Sigmoid colon (tissue), 6 donors: ENCODE measurements at regions not wholly inside any gene's neighbourhood (a gene's known extent, or its start where the extent isn't known, plus 50 kb on each side); places are given as distances from the start of the nearest gene placed in this dataset.

Experiments
- DNase-seq: peaks from one replicate; pipeline ENCODE4 v3.0.0-alpha.2; 2019
- H3K27ac ChIP-seq, 4 donors: fragments of 200-600 bp; sonication (generic); one replicate each; pipeline ENCODE4 v1.5.1; 2016 to 2019; ENCODE audit warnings: mild to moderate bottlenecking in 1 of 4
- H3K27me3 ChIP-seq, 3 donors: fragments of 200-600 bp; sonication (generic); one replicate each; pipeline ENCODE4 v1.5.1; 2019; ENCODE audit warnings: mild to moderate bottlenecking in 1 of 3
- H3K36me3 ChIP-seq, 4 donors: fragments of 200-600 bp; sonication (generic); one replicate each; pipeline ENCODE4 v1.5.1; 2016 to 2019
- H3K4me1 ChIP-seq, 4 donors: fragments of 200-600 bp; sonication (generic); one replicate each; pipeline ENCODE4 v1.5.1; 2017 to 2019
- H3K4me3 ChIP-seq, 4 donors: fragments of 200-600 bp; sonication (generic); one replicate each; pipeline ENCODE4 v1.5.1; 2017 to 2019; ENCODE audit warnings: mild to moderate bottlenecking in 2 of 4, moderate library complexity in 1 of 4
- H3K9me3 ChIP-seq, 4 donors: fragments of 200-600 bp in 3 of 4; sonication (generic) in 3 of 4; one replicate each; pipeline versions ENCODE4 v1.5.1 to v1.6.1; 2013 to 2019
- CTCF ChIP-seq, 4 experiments: fragments of 450-650 bp in 3 of 4; fragments of 200-600 bp in 1 of 4; IDR thresholded peaks; one replicate each; pipeline ENCODE4 v1.5.1; 2016 to 2019; ENCODE audit warnings: antibody characterized with exemption in 4 of 4, mild to moderate bottlenecking in 3 of 4, moderate library complexity in 2 of 4
- EP300 ChIP-seq, 4 donors: sonication (generic); formaldehyde crosslinking; IDR thresholded peaks; one replicate each; pipeline ENCODE4 v1.6.1; 2017; ENCODE audit warnings: antibody characterized with exemption in 4 of 4
- POLR2A ChIP-seq, 2 donors: fragments of 450-650 bp; IDR thresholded peaks; one replicate each; pipeline ENCODE4 v1.6.1; 2016; ENCODE audit warnings: antibody characterized with exemption in 2 of 2, mild to moderate bottlenecking in 2 of 2, moderate library complexity in 2 of 2
- POLR2AphosphoS5 ChIP-seq, 4 donors: sonication (generic); formaldehyde crosslinking; IDR thresholded peaks; one replicate each; pipeline ENCODE4 v1.6.1; 2017; ENCODE audit warnings: antibody characterized with exemption in 4 of 4
- WGBS, 2 donors: extraction: QIAGEN DNeasy Blood & Tissue Kit; methylation state at CpG; one replicate each; pipeline ENCODE4 v1.1.7; 2013; 5-methylcytosine and 5-hydroxymethylcytosine counted together
- intact Hi-C: fragments of 100-400 bp; cut with DNase I; formaldehyde crosslinking; loops from one replicate; pipeline ENCODE4 v1.15.1; 2023
- donor health status: healthy with polysubstance abuse.
- donor health status: healthy.

GRCh38 chr2:149814901-149815300 is 227.3 kb upstream of the MMADHC start:
- 62 to 86% methylated on average over 3 of the region's 3 CpGs for WGBS, 2 donors

GRCh38 chr2:149814049-149814448 is 226.5 kb upstream of the MMADHC start:
- Histone ChIP-seq H3K4me1 (peaks cover 0 to 10% (median 4%) of the 10 kb centered on the region in 4 donors), H3K27ac (no peak overlapping the region), H3K27me3 (no peaks in the 10 kb centered on the region), H3K4me3 (no peak overlapping the region), H3K36me3 (no peaks in the 10 kb centered on the region), H3K9me3 (no peaks in the 10 kb centered on the region)
- intact Hi-C loops = no loop called here
- TF ChIP-seq POLR2A (IDR thresholded peaks at IDR 0.05) = no peak
- no peak for TF ChIP-seq EP300 (IDR thresholded peaks at IDR 0.05)
- no peak for TF ChIP-seq POLR2AphosphoS5 (IDR thresholded peaks at IDR 0.05)
- TF ChIP-seq CTCF (IDR thresholded peaks at IDR 0.05) = no peak
- DNase-seq = no peak
- 61 to 79% methylated on average over 1 of the region's 1 CpG for WGBS, 2 donors

More at GRCh38 chr2:149814901-149815300, 227.3 kb upstream of the MMADHC start:
- Histone ChIP-seq H3K9me3 (no peaks in the 10 kb centered on the region), H3K4me3 (no peak overlapping the region), H3K27ac (no peak overlapping the region), H3K27me3 (no peaks in the 10 kb centered on the region), H3K36me3 (no peaks in the 10 kb centered on the region), H3K4me1 (peaks cover 0 to 10% (median 4%) of the 10 kb centered on the region in 4 donors)
- DNase-seq = no peak
- intact Hi-C loops = no loop called here
- TF ChIP-seq POLR2AphosphoS5 (IDR thresholded peaks at IDR 0.05) (no peak), CTCF (IDR thresholded peaks at IDR 0.05) (no peak), EP300 (IDR thresholded peaks at IDR 0.05) (no peak), POLR2A (IDR thresholded peaks at IDR 0.05) (no peak)

- H3K36me3 ChIP-seq = no peaks in the 10 kb centered on the region
- TF ChIP-seq EP300 (IDR thresholded peaks at IDR 0.05) (no peak), CTCF (IDR thresholded peaks at IDR 0.05) (no peak), POLR2AphosphoS5 (IDR thresholded peaks at IDR 0.05) (no peak), POLR2A (IDR thresholded peaks at IDR 0.05) (no peak)
- H3K9me3 ChIP-seq = no peaks in the 10 kb centered on the region
- no peaks in the 10 kb centered on the region for H3K27me3 ChIP-seq
- no peak overlapping the region for H3K4me3 ChIP-seq
- WGBS, 2 donors = 42 to 45% methylated on average over 2 of the region's 2 CpGs
- DNase-seq = no peak
- no peaks in the 10 kb centered on the region for H3K4me1 ChIP-seq
- intact Hi-C loops = no loop called here
- H3K27ac ChIP-seq = no peak overlapping the region
Measured at GRCh38 chr2:149808556-149808955, 221.0 kb upstream of the MMADHC start.

GRCh38 chr2:149806651-149807050 is 219.1 kb upstream of the MMADHC start:
- no peak for TF ChIP-seq EP300 (IDR thresholded peaks at IDR 0.05)
- TF ChIP-seq CTCF (IDR thresholded peaks at IDR 0.05) = no peak
- no peak for TF ChIP-seq POLR2A (IDR thresholded peaks at IDR 0.05)
- TF ChIP-seq POLR2AphosphoS5 (IDR thresholded peaks at IDR 0.05) = no peak
- intact Hi-C loops = no loop called here
- H3K4me3 ChIP-seq = no peak overlapping the region
- no peak overlapping the region for H3K27ac ChIP-seq
- WGBS, 2 donors = 90 to 92% methylated on average over 2 of the region's 2 CpGs
- H3K36me3 ChIP-seq = no peaks in the 10 kb centered on the region
- H3K27me3 ChIP-seq = no peaks in the 10 kb centered on the region
- H3K9me3 ChIP-seq = no peaks in the 10 kb centered on the region
- no peak for DNase-seq
- H3K4me1 ChIP-seq = no peaks in the 10 kb centered on the region
